HG03378 (cell line): ENCODE measurements at regions not wholly inside any gene's neighbourhood (a gene's known extent, or its start where the extent isn't known, plus 50 kb on each side); places are given as distances from the start of the nearest gene placed in this dataset.

Source experiments
- ATAC-seq: cut with Tn5 transposase; IDR thresholded peaks from one replicate; pipeline ENCODE4 v1.9.1; 2021; ENCODE audit warnings: mild to moderate bottlenecking, moderate library complexity; ENCODE audit not compliant: unreplicated experiment

DNA sequence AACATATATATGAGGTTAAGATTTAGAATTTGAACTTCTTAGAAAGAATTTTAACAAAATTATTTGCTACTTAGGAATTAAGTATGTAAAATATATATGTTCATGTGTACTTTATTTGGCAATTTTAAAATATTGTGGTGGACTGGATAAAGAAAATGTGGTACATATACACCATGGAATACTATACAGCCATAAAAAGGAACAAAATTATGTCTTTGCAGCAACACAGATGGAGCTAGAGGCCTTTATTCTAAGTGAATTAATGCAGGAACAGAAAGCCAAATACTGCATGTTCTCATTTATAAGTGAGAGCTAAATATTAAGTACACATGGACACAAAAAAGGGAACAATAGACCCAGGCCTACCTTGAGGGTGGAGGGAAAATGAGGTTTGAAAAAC, 72.2 kb upstream of the FMN2 start:
- no peak for ATAC-seq

DNA sequence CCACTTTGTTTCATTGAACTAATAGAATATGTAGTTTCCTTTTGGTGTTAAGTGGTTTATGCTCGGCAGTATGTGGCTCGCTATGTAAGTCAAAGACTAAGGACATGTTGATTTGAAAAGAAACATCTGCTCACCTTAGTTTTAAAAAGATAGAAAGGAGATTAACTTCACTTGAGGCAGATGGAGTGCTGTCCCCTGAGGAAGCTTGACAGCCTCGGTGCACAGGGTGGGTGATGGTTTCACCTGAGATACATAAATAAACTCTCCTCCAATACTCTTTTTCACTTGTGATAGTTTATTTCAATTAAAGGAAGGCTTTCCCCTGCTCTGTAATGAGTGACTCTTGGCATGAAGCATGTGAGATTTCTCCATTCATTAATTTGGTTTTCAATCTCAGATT, 70.8 kb upstream of the FMN2 start:
- no peak for ATAC-seq

DNA sequence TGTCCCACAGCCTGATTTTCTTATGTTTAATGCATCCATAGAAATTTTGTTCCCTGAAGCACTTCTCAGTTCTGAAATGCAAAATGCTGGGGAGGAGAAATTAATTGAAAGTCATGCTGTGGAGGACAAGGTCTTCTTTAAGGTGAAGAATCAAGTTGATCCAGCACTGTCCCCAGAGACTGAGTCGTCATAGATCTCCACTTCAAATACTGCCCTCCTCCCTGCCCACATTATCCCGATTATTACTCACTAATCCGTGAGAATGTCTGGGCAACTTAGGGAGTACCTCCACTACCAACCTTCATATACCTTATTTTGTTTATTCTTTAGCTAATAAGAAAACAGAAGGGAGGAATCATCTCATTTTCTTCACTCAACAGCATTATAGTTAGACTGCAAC, 70.0 kb upstream of the FMN2 start:
- ATAC-seq = no peak

DNA sequence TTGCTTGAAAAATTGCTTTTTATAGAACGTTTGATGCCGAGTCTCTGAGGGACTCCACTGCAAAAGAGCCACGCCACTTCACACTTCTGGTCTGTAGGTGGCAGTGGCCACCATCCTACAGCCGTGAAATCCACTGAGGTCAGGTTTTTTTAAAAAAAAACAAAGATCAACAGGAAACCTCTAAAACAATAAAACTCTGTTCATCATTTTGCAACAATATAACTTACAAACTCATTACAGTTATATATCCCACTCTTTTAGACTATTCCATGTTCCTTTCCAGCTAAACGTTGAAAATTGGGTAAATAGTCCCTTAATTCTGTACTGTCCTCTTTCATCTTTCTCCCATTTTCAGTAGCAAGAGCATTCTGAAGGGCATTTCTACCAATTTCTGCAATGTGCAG, 64.6 kb upstream of the FMN2 start:
- ATAC-seq = no peak

DNA sequence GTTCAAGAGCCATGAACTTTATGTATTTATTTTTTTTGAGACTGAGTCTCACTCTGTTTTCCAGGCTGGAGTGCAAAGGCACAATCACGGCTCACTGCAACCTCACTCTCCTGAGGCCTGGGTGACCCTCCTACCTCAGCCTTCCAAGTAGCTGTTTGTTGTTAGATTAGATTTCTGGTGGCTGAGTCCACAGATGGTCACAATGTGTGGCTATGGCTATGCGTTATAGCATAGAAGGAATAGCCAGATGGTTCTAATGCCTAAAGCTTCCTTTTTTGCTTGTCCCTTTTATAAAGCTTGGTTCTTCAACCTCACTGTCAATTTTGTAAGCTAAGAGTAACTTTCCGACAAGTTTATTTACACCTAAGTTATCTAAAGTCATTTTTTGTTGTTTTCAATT, 62.3 kb upstream of the FMN2 start:
- ATAC-seq = no peak

DNA sequence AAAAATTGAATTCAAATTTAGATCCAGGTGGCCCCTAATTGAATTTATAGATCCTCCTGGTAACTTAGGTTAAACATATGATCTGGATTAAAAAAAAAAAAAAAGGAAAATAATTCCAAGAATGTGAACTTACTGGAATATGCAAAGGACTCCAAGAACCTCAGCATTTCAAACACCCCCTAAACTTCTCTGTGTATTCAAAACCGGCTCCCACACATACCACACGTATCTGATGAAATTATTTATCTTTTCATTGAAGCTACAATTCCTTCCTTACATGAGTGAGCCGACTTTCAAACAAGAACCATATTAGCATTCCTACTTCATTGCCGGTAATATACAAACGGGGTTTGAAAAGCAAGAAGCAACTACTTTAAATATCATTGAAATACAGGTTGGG, 61.4 kb upstream of the FMN2 start:
- no peak for ATAC-seq

DNA sequence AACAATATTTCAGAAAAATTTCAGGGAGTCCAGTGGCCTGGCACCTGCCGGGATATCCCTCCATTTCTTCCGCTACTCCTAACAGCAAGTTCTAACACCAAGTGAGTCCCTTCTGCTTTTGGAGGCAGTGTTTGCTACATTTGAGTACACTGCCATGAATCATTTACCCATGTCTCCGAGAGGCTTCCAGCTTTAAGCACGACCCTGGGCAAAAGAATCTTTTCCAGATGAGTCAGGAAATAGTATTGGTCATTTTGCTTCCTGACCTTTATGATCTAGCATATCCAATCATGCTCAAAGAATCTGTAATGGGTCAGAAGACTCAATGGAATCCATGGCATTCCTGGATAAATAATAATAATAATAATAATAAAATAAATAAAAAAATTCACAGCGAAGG, 60.7 kb upstream of the FMN2 start:
- ATAC-seq = no peak

DNA sequence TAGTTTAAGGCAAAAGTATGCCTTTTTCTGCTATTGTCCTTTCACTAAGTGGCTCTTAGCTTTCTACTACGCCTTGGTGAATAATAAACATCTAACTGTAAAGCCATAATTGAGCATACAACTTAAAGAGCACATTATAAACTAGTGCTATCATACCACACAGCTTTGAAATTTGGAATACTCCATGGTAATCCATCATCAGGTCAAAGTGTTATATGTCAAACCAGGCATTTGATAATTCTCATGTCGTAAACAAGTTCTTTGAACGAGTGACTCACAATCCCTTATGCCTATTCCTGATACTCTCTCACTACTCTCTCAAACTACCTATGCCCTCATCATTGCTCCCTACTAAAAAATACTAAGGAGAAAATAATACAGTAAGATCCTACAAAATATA, 60.3 kb upstream of the FMN2 start:
- no peak for ATAC-seq

DNA sequence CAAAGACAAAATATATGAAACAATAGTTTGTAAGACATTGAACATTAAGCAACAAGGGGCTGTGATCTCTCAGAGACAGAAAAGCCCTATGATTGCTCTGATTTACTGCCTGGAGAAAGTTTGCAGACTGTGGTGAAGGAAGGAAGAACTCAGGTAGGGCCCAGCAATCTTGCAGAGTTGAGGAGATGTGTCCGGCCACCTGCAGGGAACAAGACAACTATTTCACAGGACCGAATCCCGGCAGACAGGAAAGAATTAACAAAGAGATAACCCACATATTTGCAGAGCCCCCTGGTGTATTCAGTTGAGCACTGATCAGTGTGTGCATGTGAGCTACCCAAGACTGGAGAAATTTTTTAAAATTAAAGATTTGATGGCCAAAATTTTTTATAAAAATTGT, 58.3 kb upstream of the FMN2 start:
- no peak for ATAC-seq

DNA sequence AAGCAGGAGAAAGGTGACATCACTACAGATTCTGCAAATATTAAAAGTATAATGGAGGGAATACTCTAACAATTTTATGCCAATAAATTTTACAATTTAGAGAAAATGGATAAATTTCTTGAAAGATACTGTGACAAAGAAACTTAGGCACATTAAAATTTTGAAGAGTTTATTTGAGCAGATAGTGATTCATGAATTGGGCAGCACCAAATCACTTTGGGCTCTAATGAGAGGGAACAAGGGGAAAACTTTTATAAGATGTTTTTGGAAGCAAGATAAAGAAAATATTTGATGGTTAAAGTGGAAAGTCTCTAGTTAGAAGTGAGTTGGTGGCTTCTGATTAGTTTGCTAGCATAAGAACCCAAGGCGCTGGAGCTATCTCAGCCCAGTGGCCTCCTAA, 55.2 kb upstream of the FMN2 start:
- no peak for ATAC-seq
